NCI-H2107 treated with DMSO at 0.1 percent for 48 hours (cell line): ENCODE measurements at regions not wholly inside any gene's neighbourhood (a gene's known extent, or its start where the extent isn't known, plus 50 kb on each side); places are given as distances from the start of the nearest gene placed in this dataset.

Experiments used
- DNase-seq: peaks from one replicate; lab custom pipeline; 2025; ENCODE audit not compliant: unreplicated experiment; lab: John Stamatoyannopoulos, UW

DNA sequence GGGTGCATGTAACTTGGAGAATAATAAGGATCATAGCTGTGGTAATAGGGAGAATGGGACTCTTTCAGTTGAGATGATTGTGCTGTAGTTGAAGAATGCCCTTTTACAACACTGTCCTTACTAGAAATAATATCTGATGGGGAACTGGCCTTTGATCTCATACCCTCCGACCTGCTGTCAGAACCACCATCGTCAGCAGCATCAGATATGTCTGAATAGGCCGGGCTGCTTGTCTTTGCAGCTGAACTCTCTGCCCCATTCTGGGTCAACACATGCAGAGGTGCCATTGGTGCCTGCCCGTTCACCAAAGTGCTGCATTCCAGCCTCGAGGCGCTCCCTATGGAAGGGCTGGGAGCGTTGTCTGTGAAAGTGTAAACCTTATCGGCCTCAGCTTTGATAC is 99.1 kb downstream of the ZNF608 start:
- DNase-seq = no peak

DNA sequence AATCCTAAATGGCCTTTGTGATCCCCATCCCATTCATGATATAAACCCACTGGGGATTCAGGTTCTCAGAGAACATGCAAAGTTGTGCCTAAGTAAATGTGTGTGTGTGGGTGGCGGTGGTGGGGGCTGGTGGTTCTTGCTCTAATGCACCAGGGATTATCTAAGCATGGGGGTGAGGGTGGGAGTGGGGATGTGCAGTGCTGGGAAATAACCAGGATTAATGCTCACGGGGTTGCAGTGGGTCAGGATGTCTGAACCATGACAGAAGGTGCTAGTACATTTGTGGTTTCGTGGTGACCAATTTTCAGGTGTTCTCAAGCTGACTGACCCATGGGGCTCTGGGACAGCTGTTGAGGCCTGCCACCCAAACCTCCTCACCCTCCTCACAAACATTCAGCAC is 101.0 kb downstream of the ZNF608 start:
- no peak for DNase-seq

DNA sequence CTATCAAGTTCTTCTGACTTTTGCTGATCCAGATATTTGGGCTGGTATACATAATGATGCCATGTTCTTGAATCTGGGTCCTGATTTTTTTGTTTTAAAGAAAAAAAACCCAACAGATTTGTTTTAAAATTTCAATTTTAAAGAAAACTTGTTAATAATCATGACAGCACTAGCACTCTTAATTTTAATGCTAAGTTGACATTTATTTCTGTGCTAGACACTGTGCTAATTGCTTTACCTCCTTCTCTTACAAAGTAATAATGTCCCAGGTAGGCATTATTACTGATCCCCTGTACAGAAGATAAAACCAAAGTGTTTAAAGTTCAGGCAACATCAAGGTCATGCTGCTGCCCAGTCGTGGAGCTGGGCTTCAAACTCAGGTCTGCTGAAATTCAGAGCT is 101.9 kb downstream of the ZNF608 start:
- DNase-seq = no peak

DNA sequence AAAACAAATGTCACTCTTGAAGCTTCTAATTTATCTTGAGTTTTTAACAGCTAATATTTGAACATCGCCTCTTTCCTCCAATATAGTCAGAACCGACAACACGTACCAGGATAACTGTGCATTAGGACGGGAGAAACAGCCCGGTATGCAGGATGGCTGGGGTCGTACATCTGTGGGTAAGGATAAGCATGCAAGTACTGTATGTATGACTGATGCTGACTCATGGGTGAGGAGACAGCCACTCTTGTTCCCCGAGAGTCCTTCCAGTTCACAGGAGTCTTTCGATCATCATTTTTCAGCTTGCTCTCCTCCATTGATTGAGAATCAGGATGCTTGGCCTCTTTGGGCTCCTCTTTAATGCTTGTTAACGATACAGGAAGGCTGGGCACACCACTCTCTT is 102.3 kb downstream of the ZNF608 start:
- DNase-seq = no peak

DNA sequence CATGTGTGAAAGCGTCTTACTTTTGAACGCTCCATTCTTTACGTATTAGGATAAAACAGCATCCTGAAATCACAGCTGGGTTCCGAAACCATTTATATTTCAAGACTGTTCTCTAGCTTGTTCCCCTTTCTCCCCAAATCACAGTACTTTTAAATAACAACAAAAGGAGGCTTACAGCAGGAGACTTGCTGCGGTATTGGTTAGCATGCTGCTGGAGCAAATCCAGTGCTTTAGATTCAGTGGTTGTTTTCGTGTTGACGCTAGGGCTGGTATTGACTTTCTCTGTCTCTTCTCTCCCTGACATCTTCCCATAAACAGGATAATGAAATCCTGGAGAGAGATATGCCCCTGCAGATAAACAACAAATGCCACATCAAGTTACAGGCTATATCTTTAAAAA is 103.1 kb downstream of the ZNF608 start:
- DNase-seq = no peak

DNA sequence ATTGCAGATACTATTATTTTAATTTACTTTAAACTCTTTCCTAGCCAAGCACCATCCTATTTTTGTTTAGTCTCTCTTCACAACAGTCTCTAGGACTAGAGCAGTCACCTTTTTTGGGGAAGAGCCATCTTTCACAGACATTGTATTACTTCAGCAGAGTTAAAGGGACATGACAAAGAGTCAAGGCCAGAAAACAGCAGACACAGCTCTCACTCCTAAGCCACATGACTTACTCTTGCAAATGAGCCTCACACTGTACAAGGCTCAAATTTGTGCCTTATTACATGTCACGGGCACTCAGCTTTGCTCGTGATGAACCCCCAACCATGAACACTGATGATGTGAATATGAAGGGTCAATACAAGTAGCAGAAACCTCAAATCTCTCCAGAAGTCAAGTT is 104.3 kb downstream of the ZNF608 start:
- DNase-seq = no peak

DNA sequence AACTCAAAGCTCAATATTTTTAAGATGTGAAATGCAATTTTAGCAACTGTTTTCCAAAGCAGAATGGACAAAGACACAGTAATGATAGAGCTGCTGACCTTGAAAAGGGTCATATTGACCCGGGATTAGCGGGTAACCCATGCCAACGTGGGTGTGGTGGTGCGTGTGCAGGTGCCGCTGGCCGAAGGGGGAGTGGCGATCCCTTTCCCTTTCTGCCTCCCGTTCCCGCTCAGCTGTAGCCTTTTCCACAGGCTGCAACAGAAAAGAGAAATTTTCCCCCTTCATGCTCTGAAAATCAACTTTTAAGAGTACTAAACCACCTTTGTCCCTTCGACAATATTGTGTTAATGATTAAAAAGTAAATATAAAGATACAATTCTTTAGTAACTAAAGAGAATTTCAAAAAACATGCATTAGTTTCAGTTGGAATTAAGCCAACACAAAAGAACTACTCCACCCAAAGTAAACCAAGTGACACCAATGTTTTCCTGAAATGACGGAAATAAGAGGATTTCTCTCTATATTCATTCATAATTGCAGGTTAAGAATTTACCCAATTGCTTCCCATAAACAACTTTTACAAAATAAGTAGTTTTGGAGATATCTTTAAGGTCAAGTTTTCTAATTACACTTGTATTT is 105.2 kb downstream of the ZNF608 start:
- DNase-seq = no peak

DNA sequence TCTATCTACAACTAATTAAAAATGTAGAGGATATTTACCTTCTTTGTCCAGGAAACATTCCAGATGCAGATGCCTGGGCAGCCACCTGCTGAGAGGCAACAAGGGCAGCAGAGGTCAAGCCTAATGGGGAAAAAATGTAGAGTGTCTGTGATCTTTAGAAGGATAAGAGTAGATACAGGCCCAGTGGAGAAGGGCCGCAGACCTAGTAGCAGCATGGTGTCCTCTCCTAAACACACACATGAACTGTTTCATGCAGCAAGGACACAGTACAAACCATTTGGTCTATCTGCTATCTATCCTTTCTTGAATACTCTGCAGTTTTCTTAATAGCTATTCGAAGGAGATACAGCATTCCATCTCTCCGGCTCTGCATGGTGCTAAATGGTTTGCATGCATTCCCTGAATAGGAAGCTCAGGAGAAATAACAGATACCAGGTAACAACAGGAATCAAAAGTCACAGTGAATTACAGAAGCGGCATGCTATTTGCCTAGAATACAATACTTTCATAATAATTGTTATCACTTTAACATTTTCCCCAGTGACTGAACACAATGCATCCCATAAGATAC is 107.3 kb downstream of the ZNF608 start:
- DNase-seq = no peak

DNA sequence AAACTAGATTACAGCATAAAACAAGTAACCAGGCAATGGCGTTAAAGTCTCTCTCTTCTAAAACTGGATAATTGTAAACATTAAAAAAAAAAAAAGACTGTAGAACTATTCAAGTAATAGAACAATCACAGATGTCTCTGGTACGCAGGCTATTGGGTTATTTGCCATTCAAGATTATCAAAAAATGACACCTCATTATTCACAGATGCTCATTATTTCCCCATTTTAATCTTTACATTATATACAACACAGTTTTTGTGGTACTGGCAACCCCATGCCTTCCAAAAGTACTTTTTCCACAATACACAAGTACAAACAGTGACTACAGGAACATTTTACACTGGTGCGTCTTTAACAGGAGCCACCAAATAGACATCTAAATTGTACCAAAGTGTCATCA is 109.4 kb downstream of the ZNF608 start:
- no peak for DNase-seq

DNA sequence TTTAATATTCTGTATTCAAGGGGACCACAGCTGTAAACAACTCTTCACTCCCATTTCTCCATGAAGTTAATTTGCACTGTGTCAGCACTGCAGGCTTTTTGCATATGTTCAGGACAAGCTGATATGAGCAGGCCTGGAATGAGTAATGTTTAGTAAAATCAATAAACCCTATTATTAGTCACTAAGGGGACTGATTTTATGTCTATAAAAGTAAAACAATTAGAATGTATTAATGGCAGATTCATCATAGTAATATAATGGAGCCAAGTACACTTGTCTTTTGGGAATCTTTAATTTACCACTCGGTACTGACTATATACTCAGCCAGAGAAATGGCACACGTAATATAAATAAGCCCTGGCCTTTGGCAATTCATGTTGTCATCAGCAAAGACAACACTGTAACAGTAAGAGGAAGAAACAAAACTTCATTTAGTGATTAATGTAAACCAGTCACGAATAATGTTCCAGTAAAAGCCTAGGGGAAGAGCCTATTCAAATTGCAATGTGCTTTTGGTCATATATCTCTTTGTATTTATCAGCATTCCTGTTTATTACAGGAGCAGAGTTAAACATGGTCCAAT is 111.6 kb downstream of the ZNF608 start:
- DNase-seq = no peak

DNA sequence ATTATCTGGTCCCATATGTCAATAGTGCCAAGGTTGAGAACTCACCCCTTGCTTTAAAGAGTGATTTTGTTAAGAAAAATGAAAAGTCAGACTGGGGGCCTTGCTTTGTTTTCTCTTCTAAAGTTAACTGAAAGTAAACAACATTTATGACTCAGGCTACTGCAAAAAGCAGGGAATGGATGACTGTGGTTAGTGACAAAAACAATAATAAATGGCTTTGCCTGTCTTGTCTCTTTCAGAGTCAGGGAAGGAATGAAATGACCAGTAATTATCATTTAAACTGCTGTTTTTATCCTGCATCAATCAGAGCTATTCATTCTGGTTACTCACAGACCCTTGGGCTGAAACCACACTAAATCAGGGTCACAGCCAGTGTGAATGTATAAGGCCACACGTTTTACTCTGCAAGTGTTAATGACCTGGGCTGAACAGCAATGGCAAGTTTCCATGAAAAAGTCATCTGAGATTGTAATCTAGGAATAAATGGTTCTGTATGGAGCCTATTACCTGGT is 112.2 kb downstream of the ZNF608 start:
- no peak for DNase-seq

DNA sequence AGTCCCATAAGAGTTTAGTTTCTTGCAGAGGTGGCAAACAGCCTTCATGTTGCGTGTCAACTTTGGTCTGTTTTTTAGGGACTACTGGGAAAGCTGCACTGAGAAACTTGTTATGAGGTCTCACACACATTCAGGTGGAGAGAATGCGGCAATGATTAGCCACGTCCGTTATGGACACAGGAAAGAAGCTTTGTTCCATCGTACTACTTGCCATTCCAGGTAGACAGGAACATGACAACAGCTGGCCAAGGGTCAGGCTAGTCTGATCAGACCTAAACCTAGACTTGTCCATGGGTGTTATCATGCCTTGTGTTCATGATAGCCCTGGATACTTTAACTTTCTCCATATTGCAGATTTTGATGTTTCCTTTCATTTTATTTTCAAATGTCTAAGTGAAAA is 113.2 kb downstream of the ZNF608 start:
- DNase-seq = no peak

DNA sequence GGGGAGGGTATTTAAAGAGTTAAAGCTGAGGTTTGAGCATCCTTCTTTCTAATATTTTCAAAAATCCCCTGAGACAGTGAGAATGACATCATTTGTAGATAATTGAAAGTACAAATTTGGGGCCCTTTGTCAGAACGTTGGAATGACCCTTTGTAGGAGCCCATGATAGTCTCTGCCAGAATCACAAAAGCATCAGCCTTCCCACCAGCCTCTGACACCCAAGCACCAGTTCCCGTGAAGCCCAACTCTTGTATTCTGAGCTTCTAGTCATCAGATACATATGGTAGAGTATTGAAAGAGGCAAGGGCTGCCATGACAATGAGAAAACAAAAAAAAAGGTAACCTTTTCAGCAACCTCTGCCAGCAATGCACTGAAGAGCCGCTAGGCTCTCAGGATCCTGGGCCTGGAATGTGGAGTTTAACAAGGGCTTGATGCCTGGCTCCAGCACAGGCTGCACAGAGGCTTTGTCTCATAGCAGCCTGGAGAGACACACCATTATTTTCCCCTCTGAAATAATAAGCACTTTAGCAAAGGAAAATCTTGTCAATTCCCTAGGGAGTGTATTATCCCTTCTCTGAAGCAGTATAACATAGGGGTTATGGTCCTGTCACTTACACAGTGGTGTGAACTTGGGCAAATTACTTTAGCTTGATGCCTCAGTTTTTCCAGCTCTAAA is 114.4 kb downstream of the ZNF608 start:
- DNase-seq = peak; percentile 33

DNA sequence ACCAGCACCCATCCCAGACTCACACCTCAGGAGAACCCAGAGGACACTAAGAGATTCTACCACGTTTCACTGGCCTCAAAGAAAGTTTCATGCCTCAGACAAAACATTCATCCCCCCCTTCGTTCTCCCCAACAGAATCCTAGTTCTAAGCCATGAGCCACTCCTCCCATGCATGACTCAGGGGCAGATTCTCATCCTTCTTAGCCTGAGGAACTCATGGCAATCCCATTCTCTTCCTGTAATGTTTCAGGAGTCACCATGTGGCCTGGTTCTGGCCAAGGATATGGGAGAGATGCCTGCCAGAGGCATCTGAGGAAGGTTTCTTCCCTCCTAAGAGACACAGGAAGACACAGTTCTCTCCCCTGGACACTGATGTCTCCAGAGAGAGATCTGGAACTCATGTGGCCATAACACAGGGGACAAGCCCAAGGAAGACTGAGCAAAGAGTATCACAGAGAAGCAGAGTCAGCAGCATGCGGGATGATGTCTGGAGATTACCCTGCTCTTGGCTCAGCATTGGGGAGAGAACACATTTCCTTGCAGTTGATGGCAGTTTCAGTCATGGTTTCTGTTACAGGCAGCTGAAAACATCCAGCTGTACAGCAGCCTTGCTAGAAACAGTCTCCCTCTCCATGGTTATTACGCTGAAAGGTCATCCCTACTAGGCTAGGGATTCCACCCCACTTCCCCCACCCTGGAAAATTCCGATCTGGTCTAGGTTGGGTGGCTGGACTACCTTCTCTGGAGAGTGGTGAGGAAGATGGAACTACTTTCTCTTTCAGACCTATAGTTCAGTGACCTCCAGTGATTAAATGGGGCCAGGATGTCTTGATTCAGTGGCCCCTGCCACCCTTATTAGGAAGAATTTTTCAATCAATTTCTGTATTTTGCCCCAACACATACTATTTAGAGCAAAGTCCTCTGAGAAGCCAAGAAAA is 115.4 kb downstream of the ZNF608 start:
- DNase-seq = no peak

DNA sequence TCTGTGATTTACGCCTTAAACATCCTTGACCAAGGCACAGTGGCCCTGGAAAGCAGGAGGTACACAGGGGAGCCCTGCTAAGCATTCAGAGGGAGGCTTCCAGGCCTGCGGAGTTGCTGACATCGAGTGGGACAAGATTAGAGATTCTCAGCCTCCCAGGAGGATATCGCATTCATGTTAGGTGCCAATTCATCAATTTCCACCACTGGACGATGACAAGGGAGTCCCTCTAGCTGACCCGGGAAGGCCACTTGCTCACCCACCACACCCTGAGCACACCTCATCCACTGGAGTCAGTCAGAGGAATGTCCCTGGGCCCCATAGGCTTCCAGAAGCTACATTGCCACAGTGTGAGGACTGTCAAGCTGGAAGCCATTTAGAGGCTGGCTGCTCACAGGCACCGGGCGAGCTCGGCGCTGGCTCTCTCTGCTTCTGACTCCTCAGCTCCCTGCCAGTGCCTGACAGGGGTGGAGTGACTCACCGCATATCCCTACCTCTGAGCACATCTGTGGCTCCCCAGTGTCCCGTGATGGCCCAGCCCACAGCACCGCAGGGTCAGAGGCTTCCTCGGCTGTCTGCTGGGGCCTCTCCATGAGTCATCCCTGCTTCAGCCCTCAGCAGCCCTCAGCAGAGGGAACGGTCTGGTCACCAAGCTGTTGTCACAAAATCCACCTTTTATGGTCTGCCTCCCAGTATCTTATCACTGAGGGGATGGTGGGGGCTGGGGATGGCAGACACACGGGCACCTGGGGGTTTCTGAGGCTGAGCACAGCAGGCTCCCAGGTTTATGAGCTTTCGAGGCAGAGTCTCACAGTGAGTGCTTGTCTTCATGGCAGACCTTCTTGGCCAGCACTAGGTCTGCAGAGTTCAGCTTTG is 117.5 kb downstream of the ZNF608 start:
- no peak for DNase-seq

DNA sequence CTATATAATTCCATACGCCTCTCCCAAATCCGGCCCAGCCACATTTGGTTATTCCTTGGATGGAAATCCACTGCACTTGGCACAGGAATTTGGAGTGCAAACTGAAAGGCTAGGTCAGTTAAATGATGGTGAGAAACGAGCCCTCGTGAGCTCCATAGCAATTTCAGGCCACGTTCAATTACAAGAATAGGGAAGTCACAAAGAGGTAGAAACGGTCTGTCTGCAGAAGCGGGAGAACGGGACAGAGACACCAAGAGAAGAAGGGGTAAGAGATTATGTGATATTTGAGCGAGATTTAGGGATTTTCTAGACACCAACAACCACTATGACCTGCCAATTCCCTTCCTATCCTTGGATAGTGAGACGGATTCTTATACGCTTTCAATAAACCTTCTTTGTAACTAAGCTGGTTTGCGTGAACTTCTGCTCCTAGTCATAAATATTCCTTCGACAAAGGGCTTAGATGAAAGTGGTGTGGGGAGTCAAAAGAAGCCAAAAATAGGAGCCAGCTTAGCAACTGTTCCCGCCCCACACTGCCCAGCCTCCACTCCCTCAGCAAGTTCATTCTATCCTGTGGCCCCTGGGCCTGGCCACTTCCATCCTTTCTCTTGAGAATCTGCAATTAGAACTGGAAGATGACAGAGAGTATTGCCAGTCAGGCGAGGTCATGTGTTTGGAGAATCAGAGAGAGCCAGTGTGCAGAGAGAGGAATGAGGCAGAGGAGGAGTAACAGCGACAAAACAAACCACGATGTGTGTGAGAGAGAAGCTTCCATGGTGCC is 118.4 kb downstream of the ZNF608 start:
- DNase-seq = no peak

DNA sequence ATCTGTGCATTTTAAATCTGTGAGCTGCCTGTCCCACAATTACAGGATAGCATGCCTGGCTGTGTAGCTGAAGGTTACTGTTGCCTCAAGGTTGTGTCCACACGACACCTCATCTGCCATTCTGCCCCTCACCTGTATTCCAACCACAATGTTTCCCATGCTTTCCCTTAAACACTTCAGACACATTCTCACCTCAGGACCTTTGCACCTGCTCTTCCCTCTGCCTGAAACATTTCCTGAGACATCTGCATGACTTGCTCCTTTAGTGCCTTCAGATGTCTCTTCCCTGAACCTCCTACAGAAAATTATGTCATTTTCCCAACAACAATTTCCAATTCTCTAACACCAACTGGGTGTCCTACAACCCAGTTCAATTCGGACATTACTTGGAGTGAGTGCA is 120.4 kb downstream of the ZNF608 start:
- no peak for DNase-seq

DNA sequence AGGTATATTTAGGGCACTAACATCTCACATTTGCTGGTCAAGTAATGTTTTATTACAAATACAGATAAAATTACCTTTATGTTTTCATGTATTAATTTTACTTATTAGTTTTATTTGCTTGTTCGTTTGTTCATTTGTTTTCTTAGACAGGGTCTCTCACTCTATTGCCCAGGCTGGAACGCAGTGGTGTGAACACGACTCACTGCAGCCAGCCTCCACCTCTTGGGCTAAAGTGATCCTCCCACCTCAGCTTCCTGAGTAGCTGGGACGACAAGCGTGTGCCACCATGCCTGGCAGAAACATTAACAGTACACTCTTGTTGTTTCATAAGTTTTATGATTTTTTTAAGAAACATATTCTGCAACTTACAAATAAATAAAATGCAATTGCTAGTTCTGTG is 123.2 kb downstream of the ZNF608 start:
- DNase-seq = no peak

DNA sequence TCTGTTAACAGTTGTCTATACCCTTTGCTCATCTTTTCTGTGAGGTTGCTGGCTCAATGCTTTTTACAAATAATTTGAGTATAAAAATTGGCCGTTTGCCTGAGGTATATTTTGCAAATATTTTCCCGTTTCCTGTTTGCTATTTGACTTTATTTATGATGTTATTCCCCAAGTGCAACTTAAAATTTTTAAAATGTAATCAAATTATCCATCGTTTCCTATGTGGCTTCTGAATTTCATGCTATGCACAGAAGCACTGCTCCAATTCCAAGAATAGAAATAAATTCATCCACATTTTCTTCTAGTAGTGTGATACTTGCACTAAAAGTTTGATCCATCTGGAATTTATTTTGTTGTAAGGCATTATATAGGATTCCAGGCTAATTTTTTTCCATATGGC is 123.6 kb downstream of the ZNF608 start:
- no peak for DNase-seq
